K562 (cell line): ENCODE measurements at regions not wholly inside any gene's neighbourhood (a gene's known extent, or its start where the extent isn't known, plus 50 kb on each side); places are given as distances from the start of the nearest gene placed in this dataset.

Source experiments
- ATAC-seq: fragments of 200-7000 bp; cut with Tn5 transposase; 3 replicates; pipeline ENCODE4 v1.9.1; 2020; ENCODE audit warnings: moderate library complexity
- BruUV-seq: library from RNA; stranded (reverse); fragments of 400-500 nt; replicated peaks from 2 replicates; lab custom pipeline; 2021; lab: Mats Ljungman, UMichigan
- CTCF ChIA-PET: fragments of 300-600 bp; formaldehyde crosslinking; extraction: SDS; loops from one replicate; lab custom pipeline; 2021; ENCODE audit warnings: low intra/inter-chr PET ratio; lab: Yijun Ruan, JAX
- POLR2A ChIA-PET: fragments of 300-600, 350-650 bp; sonication (Branson Sonifier 250); formaldehyde crosslinking; extraction: SDS; loops from one replicate; lab custom pipeline; 2021; ENCODE audit warnings: antibody characterized with exemption, inconsistent platforms; lab: Yijun Ruan, JAX
- DNase-seq, 4 experiments: peaks; one replicate each; pipeline versions ENCODE4 v3.0.0 to v3.0.0-alpha.2; 2011 to 2018; ENCODE audit warnings: low spot score in 3 of 4, mixed read lengths in 3 of 4; ENCODE audit errors: extremely low read depth in 1 of 4
- FAIRE-seq: peaks from 2 replicates; lab custom pipeline; 2011; peaks lifted over from hg19 to GRCh38; lab: Jason Lieb, UNC
- H2AFZ ChIP-seq: 2 replicates; pipeline ENCODE4 v1.6.0; 2011; ENCODE audit warnings: low read depth, low read length, control low read depth, inconsistent platforms
- H3K27ac ChIP-seq: fragments of 200-600 bp; 3 replicates; pipeline ENCODE4 v1.8.0; 2011; ENCODE audit warnings: low read depth, mild to moderate bottlenecking, control low read depth, inconsistent platforms, low read length, moderate library complexity, mixed read lengths; ENCODE audit errors: extremely low read depth
- H3K27me3 ChIP-seq, 2 experiments: fragments of 300-600 bp in 1 of 2; 2 replicates in 1 of 2; 3 replicates in 1 of 2; pipeline versions ENCODE4 v1.6.0 to v1.8.0; 2011; ENCODE audit warnings: inconsistent platforms in 2 of 2, low read length in 2 of 2, mild to moderate bottlenecking in 1 of 2, mixed read lengths in 1 of 2, moderate library complexity in 1 of 2; ENCODE audit not compliant: control insufficient read depth in 2 of 2, insufficient read depth in 2 of 2
- H3K36me3 ChIP-seq: fragments of 300-600 bp; 3 replicates; pipeline ENCODE4 v1.8.0; 2011; ENCODE audit warnings: mild to moderate bottlenecking, low read length, inconsistent platforms; ENCODE audit not compliant: control insufficient read depth, insufficient read depth
- H3K4me1 ChIP-seq, 2 experiments: fragments of 200-600 bp in 1 of 2; replicated peaks in 1 of 2; 2 replicates in 1 of 2; 3 replicates in 1 of 2; pipeline versions ENCODE4 v1.5.1 to v1.8.0; 2011; ENCODE audit warnings: inconsistent platforms in 2 of 2, low read length in 2 of 2, mild to moderate bottlenecking in 1 of 2, mixed read lengths in 1 of 2, moderate library complexity in 1 of 2; ENCODE audit not compliant: control insufficient read depth in 2 of 2, insufficient read depth in 2 of 2
- H3K4me2 ChIP-seq: 2 replicates; pipeline ENCODE4 v1.6.1; 2011; ENCODE audit warnings: low read length, control low read depth, inconsistent platforms, mixed read lengths; ENCODE audit not compliant: insufficient read depth
- H3K4me3 ChIP-seq: fragments of 200-600 bp; sonication (generic), shearing (Covaris generic); 2 replicates; pipeline ENCODE4 v1.5.1; 2016; ENCODE audit warnings: control low read depth, inconsistent platforms
- H3K79me2 ChIP-seq: fragments of 200-600 bp; 3 replicates; pipeline ENCODE4 v1.8.0; 2011; ENCODE audit warnings: low read length, inconsistent platforms; ENCODE audit not compliant: control insufficient read depth, insufficient read depth
- H3K9ac ChIP-seq, 2 experiments: 2 replicates each; pipeline versions ENCODE4 v1.6.0 to v1.6.1; 2011; ENCODE audit warnings: low read depth in 2 of 2, low read length in 2 of 2, control low read depth in 1 of 2, inconsistent platforms in 1 of 2, mild to moderate bottlenecking in 1 of 2, mixed read lengths in 1 of 2; ENCODE audit not compliant: insufficient read depth in 1 of 2
- H3K9me1 ChIP-seq: one replicate; pipeline ENCODE4 v1.6.0; 2011; ENCODE audit warnings: inconsistent platforms, mild to moderate bottlenecking, low read length, moderate library complexity; ENCODE audit not compliant: control insufficient read depth, insufficient read depth
- H3K9me3 ChIP-seq: replicated peaks from 2 replicates; pipeline ENCODE4 v1.5.1; 2011; ENCODE audit warnings: low read depth, low read length, inconsistent platforms; ENCODE audit not compliant: control insufficient read depth, insufficient read depth
- H4K20me1 ChIP-seq: replicated peaks from 2 replicates; pipeline ENCODE4 v1.6.1; 2011; ENCODE audit warnings: low read length, inconsistent platforms, mixed read lengths; ENCODE audit not compliant: control insufficient read depth, insufficient read depth
- CBX1 ChIP-seq: sonication (generic); IDR thresholded peaks from 2 replicates; pipeline ENCODE4 v1.6.1; 2016; ENCODE audit warnings: antibody characterized with exemption, low read depth, mild to moderate bottlenecking
- E2F1 ChIP-seq: sonication (generic); formaldehyde crosslinking; IDR thresholded peaks from 2 replicates; pipeline ENCODE4 v1.8.1; 2023; ENCODE audit warnings: mild to moderate bottlenecking, missing genetic modification reagents, moderate library complexity
- EP400 ChIP-seq: fragments of 450-650 bp; IDR thresholded peaks from 2 replicates; pipeline ENCODE4 v1.6.1; 2017; ENCODE audit warnings: antibody characterized with exemption, mild to moderate bottlenecking, moderate library complexity
- HCFC1 ChIP-seq: IDR thresholded peaks from 2 replicates; pipeline ENCODE4 v1.6.1; 2012; ENCODE audit warnings: low read depth, low read length, improper control_type of control experiment
- JUN ChIP-seq, 2 experiments: sonication (generic) in 1 of 2; formaldehyde crosslinking in 1 of 2; IDR thresholded peaks; 2 replicates each; pipeline versions ENCODE4 v1.6.1 to v1.8.0; 2012 to 2022; ENCODE audit warnings: borderline replicate concordance in 2 of 2, mild to moderate bottlenecking in 2 of 2, improper control_type of control experiment in 1 of 2, low read depth in 1 of 2, low read length in 1 of 2, missing genetic modification reagents in 1 of 2
- LCOR ChIP-seq: sonication (generic); formaldehyde crosslinking; IDR thresholded peaks from 2 replicates; pipeline ENCODE4 v1.8.0; 2022; ENCODE audit warnings: mild to moderate bottlenecking, missing genetic modification reagents
- NCOA1 ChIP-seq: fragments of 450-650 bp; IDR thresholded peaks from 2 replicates; pipeline ENCODE4 v1.6.1; 2016; ENCODE audit warnings: low read depth
- NELFE ChIP-seq: IDR thresholded peaks from 2 replicates; pipeline ENCODE4 v1.6.1; 2011; ENCODE audit warnings: mild to moderate bottlenecking; ENCODE audit not compliant: insufficient read depth, insufficient read length
- NR2C2 ChIP-seq, 2 experiments: fragments of 200-800 bp in 1 of 2; sonication (Bioruptor generic) in 1 of 2; sonication (generic) in 1 of 2; formaldehyde crosslinking in 1 of 2; IDR thresholded peaks; 2 replicates each; pipeline versions ENCODE4 v1.6.1 to v1.8.0; 2016 to 2022; ENCODE audit warnings: mild to moderate bottlenecking in 1 of 2, missing compliant biosample characterization in 1 of 2, missing genetic modification characterization in 1 of 2, missing genetic modification reagents in 1 of 2
- PKNOX1 ChIP-seq: fragments of 450-650 bp; IDR thresholded peaks from 2 replicates; pipeline ENCODE4 v1.6.1; 2016
- POLR2A ChIP-seq: fragments of 450-650 bp; conservative IDR thresholded peaks from 2 replicates; pipeline ENCODE4 v1.6.1; 2016
- PRPF4 ChIP-seq: fragments of 200-400 bp; formaldehyde crosslinking; IDR thresholded peaks from one replicate; pipeline ENCODE4 v1.6.1; 2017; ENCODE audit warnings: low read length, low read depth, mild to moderate bottlenecking; ENCODE audit not compliant: insufficient read depth, poor library complexity, severe bottlenecking
- PURB ChIP-seq: sonication (generic); formaldehyde crosslinking; IDR thresholded peaks from 2 replicates; pipeline ENCODE4 v1.9.0; 2021; ENCODE audit warnings: low read depth, mild to moderate bottlenecking, missing genetic modification reagents
- RBM22 ChIP-seq: fragments of 200-400 bp; formaldehyde crosslinking; IDR thresholded peaks from 2 replicates; pipeline ENCODE4 v1.6.1; 2018; ENCODE audit warnings: low read length, low read depth; ENCODE audit not compliant: poor library complexity, severe bottlenecking
- ZBTB5 ChIP-seq: fragments of 450-650 bp; IDR thresholded peaks from 2 replicates; pipeline ENCODE4 v1.6.1; 2017; ENCODE audit warnings: antibody characterized with exemption
- ZFP36 ChIP-seq: fragments of 150-350 bp; IDR thresholded peaks from 2 replicates; pipeline ENCODE4 v1.6.1; 2018; ENCODE audit warnings: low read length, low read depth; ENCODE audit not compliant: partially characterized antibody
- ZKSCAN8 ChIP-seq: fragments of 200-800 bp; sonication (Bioruptor generic); IDR thresholded peaks from 2 replicates; pipeline ENCODE4 v1.6.1; 2016; ENCODE audit warnings: missing genetic modification characterization, missing compliant biosample characterization
- ZNF143 ChIP-seq: sonication (generic); formaldehyde crosslinking; IDR thresholded peaks from 2 replicates; pipeline ENCODE4 v1.9.0; 2022; ENCODE audit warnings: mild to moderate bottlenecking, missing genetic modification reagents
- ZNF274 ChIP-seq: IDR thresholded peaks from 2 replicates; pipeline ENCODE4 v1.6.1; 2011; ENCODE audit warnings: low read depth, mild to moderate bottlenecking, low read length, moderate library complexity, borderline replicate concordance
- ZNF644 ChIP-seq: fragments of 200-800 bp; sonication (Bioruptor generic); IDR thresholded peaks from 2 replicates; pipeline ENCODE4 v1.6.1; 2016; ENCODE audit warnings: low read depth, missing genetic modification characterization, missing compliant biosample characterization
- in situ Hi-C: fragments of 300-500 bp; cut with MboI; formaldehyde crosslinking; loops from 4 replicates; pipeline ENCODE4 v1.15.0; 2018; ENCODE audit warnings: inconsistent platforms, mixed read lengths
- intact Hi-C: fragments of 100-400 bp; cut with micrococcal nuclease; formaldehyde crosslinking; loops from 2 replicates; pipeline ENCODE4 v1.14.2; 2022

GRCh38 chr14:43362586-43362985 lies 1144.5 kb downstream of the FSCB start (continued):
- TF ChIP-seq PRPF4 (no peak), ZBTB5 (no peak), RBM22 (no peak), ZNF274 (no peak)

- in situ Hi-C loops: no loop called here
- H3K9ac ChIP-seq: no peak overlapping the region
- intact Hi-C loops: no loop called here
- ChIA-PET CTCF (no interaction called here), POLR2A (no interaction called here)
- FAIRE-seq: no peak
- no peaks in the 10 kb centered on the region for H3K36me3 ChIP-seq
- no peak overlapping the region for H2AFZ ChIP-seq
- DNase-seq: no peak
- BruUV-seq: no TSS peak
- H3K4me3 ChIP-seq: no peak overlapping the region
- no peaks in the 10 kb centered on the region for H4K20me1 ChIP-seq
- H3K4me1 ChIP-seq: no peaks in the 10 kb centered on the region
- ATAC-seq: no peak
- H3K9me3 ChIP-seq: no peaks in the 10 kb centered on the region
- no peaks in the 10 kb centered on the region for H3K9me1 ChIP-seq
- no peak overlapping the region for H3K27ac ChIP-seq
- H3K4me2 ChIP-seq: no peak overlapping the region
- no peaks in the 10 kb centered on the region for H3K79me2 ChIP-seq
- H3K27me3 ChIP-seq: no peaks in the 10 kb centered on the region
- TF ChIP-seq ZFP36: no peak
- no peak for TF ChIP-seq NELFE
- no peak for TF ChIP-seq ZKSCAN8 (CRISPR knock-in tag)
- TF ChIP-seq PURB (CRISPR knock-in tag): no peak
- no peak for TF ChIP-seq JUN (IDR thresholded peaks at IDR 0.05; ENCODE audit: borderline replicate concordance, low read depth, low read length)
- TF ChIP-seq JUN (CRISPR knock-in tag; IDR thresholded peaks at IDR 0.05; ENCODE audit: borderline replicate concordance): no peak
- no peak for TF ChIP-seq HCFC1
- TF ChIP-seq NR2C2 (CRISPR knock-in tag; IDR thresholded peaks at IDR 0.05): no peak
- no peak for TF ChIP-seq NR2C2 (tag; IDR thresholded peaks at IDR 0.05)
- no peak for TF ChIP-seq NCOA1
- TF ChIP-seq ZNF644 (tag): no peak
- TF ChIP-seq CBX1: no peak
- no peak for TF ChIP-seq E2F1 (CRISPR knock-in tag)
- TF ChIP-seq ZNF143 (CRISPR knock-in tag): no peak
- no peak for TF ChIP-seq EP400
- TF ChIP-seq LCOR: no peak
- TF ChIP-seq PKNOX1: no peak
- no peak for TF ChIP-seq POLR2A
These were observed 1145.3 kb downstream of the FSCB start for GRCh38 chr14:43361751-43362150.
